SK-N-SH (cell line): ENCODE measurements at regions not wholly inside any gene's neighbourhood (a gene's known extent, or its start where the extent isn't known, plus 50 kb on each side); places are given as distances from the start of the nearest gene placed in this dataset.

Source experiments
- CTCF ChIA-PET: fragments of 300-600, 350-600 bp; formaldehyde crosslinking; extraction: SDS; loops from one replicate; lab custom pipeline; 2021; lab: Yijun Ruan, JAX
- POLR2A ChIA-PET: fragments of 350-600 bp; sonication (Branson Sonifier 250); formaldehyde crosslinking; extraction: SDS; loops from one replicate; lab custom pipeline; 2020; ENCODE audit warnings: antibody characterized with exemption, inconsistent platforms; lab: Yijun Ruan, JAX
- DNase-seq: peaks from one replicate; pipeline ENCODE4 v3.0.0; 2012
- H2AFZ ChIP-seq: fragments of 200-600 bp; sonication (generic); 2 replicates; pipeline ENCODE4 v1.8.1; 2016; ENCODE audit warnings: antibody characterized with exemption, mild to moderate bottlenecking, low read depth
- H3F3A ChIP-seq: fragments of 200-600 bp; sonication (generic); replicated peaks from 2 replicates; pipeline ENCODE3; 2016; ENCODE audit warnings: antibody characterized with exemption, mild to moderate bottlenecking; ENCODE audit not compliant: insufficient read depth
- H3K27ac ChIP-seq, 2 experiments: fragments of 200-500 bp in 1 of 2; fragments of 200-600 bp in 1 of 2; sonication (Bioruptor generic) in 1 of 2; sonication (generic), shearing (Covaris generic) in 1 of 2; 2 replicates each; pipeline versions ENCODE4 v1.5.1 to v1.6.1; 2014 to 2016; ENCODE audit warnings: low read depth in 2 of 2, inconsistent platforms in 1 of 2, low read length in 1 of 2, mild to moderate bottlenecking in 1 of 2, mixed read lengths in 1 of 2
- H3K27me3 ChIP-seq: fragments of 200-600 bp; sonication (generic), shearing (Covaris generic); 2 replicates; pipeline ENCODE4 v1.6.1; 2016; ENCODE audit warnings: mixed run types; ENCODE audit not compliant: insufficient read depth
- H3K36me3 ChIP-seq, 2 experiments: fragments of 200-500 bp in 1 of 2; fragments of 200-600 bp in 1 of 2; sonication (Bioruptor generic) in 1 of 2; sonication (generic) in 1 of 2; replicated peaks in 1 of 2; 2 replicates each; pipeline versions ENCODE3 to v1.5.1; 2014 to 2016; ENCODE audit warnings: low read length in 1 of 2, mild to moderate bottlenecking in 1 of 2; ENCODE audit not compliant: insufficient read depth in 2 of 2, control insufficient read depth in 1 of 2
- H3K4me1 ChIP-seq, 2 experiments: fragments of 200-500 bp in 1 of 2; fragments of 200-600 bp in 1 of 2; sonication (Bioruptor generic) in 1 of 2; sonication (generic), shearing (Covaris generic) in 1 of 2; 2 replicates each; pipeline versions ENCODE4 v1.5.1 to v1.6.1; 2014 to 2016; ENCODE audit warnings: low read depth in 1 of 2, low read length in 1 of 2, mixed run types in 1 of 2; ENCODE audit not compliant: insufficient read depth in 2 of 2, control insufficient read depth in 1 of 2
- H3K4me2 ChIP-seq: fragments of 200-600 bp; sonication (generic), shearing (Covaris generic); 2 replicates; pipeline ENCODE4 v1.6.1; 2017; ENCODE audit warnings: mixed run types
- H3K4me3 ChIP-seq, 2 experiments: fragments of 200-500 bp in 1 of 2; fragments of 200-600 bp in 1 of 2; sonication (Bioruptor generic) in 1 of 2; sonication (generic), shearing (Covaris generic) in 1 of 2; 2 replicates each; pipeline versions ENCODE4 v1.5.1 to v1.8.1; 2014 to 2016; ENCODE audit warnings: low read depth in 2 of 2, inconsistent platforms in 1 of 2, low read length in 1 of 2, mild to moderate bottlenecking in 1 of 2, mixed read lengths in 1 of 2, moderate library complexity in 1 of 2
- H3K79me2 ChIP-seq: fragments of 200-600 bp; sonication (generic); 2 replicates; pipeline ENCODE4 v1.8.1; 2017; ENCODE audit warnings: mild to moderate bottlenecking; ENCODE audit not compliant: insufficient read depth
- H3K9ac ChIP-seq: fragments of 200-600 bp; sonication (generic); 2 replicates; pipeline ENCODE4 v1.6.1; 2017; ENCODE audit warnings: mixed run types
- H3K9me2 ChIP-seq: fragments of 200-600 bp; sonication (generic); 2 replicates; pipeline ENCODE4 v1.6.1; 2017; ENCODE audit warnings: mixed run types
- H3K9me3 ChIP-seq: fragments of 200-600 bp; sonication (generic); 2 replicates; pipeline ENCODE4 v1.6.1; 2017; ENCODE audit warnings: mixed run types, mild to moderate bottlenecking, moderate library complexity
- H4K20me1 ChIP-seq: fragments of 200-600 bp; sonication (generic); 2 replicates; pipeline ENCODE4 v1.6.1; 2017; ENCODE audit warnings: mild to moderate bottlenecking, mixed run types; ENCODE audit not compliant: insufficient read depth
- GATA2 ChIP-seq: sonication (generic); formaldehyde crosslinking; IDR thresholded peaks from 2 replicates; pipeline ENCODE4 v1.5.0; 2020; ENCODE audit warnings: mild to moderate bottlenecking, missing genetic modification reagents
- MXI1 ChIP-seq: IDR thresholded peaks from 2 replicates; pipeline ENCODE4 v1.6.1; 2012; ENCODE audit warnings: mild to moderate bottlenecking, low read depth, low read length, improper control_type of control experiment
- RAD21 ChIP-seq: IDR thresholded peaks from 2 replicates; pipeline ENCODE4 v1.6.1; 2012; ENCODE audit warnings: mild to moderate bottlenecking, low read length
- RFX5 ChIP-seq: IDR thresholded peaks from 2 replicates; pipeline ENCODE4 v1.6.1; 2012; ENCODE audit warnings: mild to moderate bottlenecking, improper control_type of control experiment, low read length
- SIN3A ChIP-seq: IDR thresholded peaks from 2 replicates; pipeline ENCODE4 v1.6.1; 2012; ENCODE audit warnings: low read depth, mild to moderate bottlenecking, low read length, moderate library complexity, borderline replicate concordance
- TCF12 ChIP-seq: IDR thresholded peaks from 2 replicates; pipeline ENCODE4 v1.4.0; 2012
- WGBS: methylation state at CpG from one replicate; pipeline ENCODE4 v1.1.6; 2017; ENCODE audit warnings: low lambda C conversion rate; 5-methylcytosine and 5-hydroxymethylcytosine counted together
- TF ChIP-seq, protein P1 (sequence below): IDR thresholded peaks from 2 replicates; pipeline ENCODE4 v1.4.0; 2012; ENCODE audit warnings: low read depth
- TF ChIP-seq, protein P2 (sequence below): IDR thresholded peaks from 2 replicates; pipeline ENCODE4; 2012
- TF ChIP-seq, protein P3 (sequence below): fragments of 200-600 bp; sonication (generic); IDR thresholded peaks from 2 replicates; pipeline ENCODE4 v1.6.1; 2017; ENCODE audit warnings: antibody characterized with exemption, mild to moderate bottlenecking, moderate library complexity

DNA sequence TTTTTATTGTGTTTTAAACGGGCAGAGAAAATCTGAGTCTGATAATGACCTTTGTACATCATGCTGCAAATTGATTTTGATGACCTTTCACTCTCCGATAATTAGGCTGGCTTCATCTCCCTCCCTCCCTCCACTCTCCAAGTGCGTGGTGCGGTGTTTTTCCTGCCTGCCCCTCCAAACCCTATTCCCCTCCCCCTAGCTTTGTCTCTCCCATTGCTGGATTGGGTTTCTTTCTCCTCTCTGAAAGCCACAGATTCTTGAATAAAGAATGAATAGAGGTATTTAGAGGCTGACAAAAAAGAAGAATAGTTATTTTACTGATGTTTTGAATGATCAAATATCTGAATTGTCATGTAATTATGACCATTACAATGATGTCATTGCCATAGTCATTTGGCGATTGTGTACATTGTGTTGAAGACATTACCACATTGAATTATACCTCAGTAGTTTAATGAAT lies 571.1 kb upstream of the ZNF608 start:
- Histone ChIP-seq H3K4me3 (no peak overlapping the region; a peak in 1 of 4 replicates), H3F3A (peaks cover 8% of the 10 kb centered on the region), H2AFZ (peak overlapping the region; percentile 56), H3K9me3 (no peaks in the 10 kb centered on the region), H3K4me1 (peaks cover 14 to 15% of the 10 kb centered on the region in 2 experiments), H3K27me3 (no peaks in the 10 kb centered on the region), H3K79me2 (no peaks in the 10 kb centered on the region), H3K27ac (peak overlapping the region in 1 of 2 experiments; percentile 86; a peak in 2 of 4 replicates), H3K9me2 (no peaks in the 10 kb centered on the region), H3K9ac (no peak overlapping the region), H3K4me2 (0 out of 2 replicates have a peak overlapping the region, but pooled peaks have one; percentile 6), H4K20me1 (no peaks in the 10 kb centered on the region), H3K36me3 (no peaks in the 10 kb centered on the region)
- TF ChIP-seq TCF12 (no peak), RAD21 (peak; percentile 19; the same call in 1 of the 2 replicates), MXI1 (no peak)
- ChIA-PET POLR2A (no interaction called here), CTCF (interaction anchor here (0.7 kb wide), 1 partner anchor 1164 kb away, joined by 3 read pairs; no protein-coding TSS in a partner anchor)
- no peak for DNase-seq
- WGBS: 50% methylated on average over 5 of the region's 5 CpGs

DNA sequence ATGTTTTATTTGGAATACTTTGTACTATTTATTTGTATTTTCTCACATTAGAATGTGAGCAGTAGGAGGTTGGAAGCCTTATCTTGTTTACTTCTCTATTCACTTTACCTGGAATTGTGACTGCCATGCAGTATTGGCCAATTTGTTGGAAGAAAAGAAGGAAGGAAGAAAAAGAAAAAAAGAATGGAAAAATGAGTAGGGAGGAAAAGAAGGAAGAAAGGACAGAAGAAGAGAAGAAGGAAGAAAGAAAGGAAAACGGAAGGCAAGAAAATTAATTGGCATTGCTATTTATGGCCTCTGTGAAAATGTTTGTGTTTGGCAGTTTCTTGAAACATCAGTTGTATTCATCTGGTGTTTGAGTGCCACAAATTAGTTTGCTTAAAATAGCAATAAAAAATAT lies 575.2 kb upstream of the ZNF608 start:
- no peak overlapping the region for H3K4me2 ChIP-seq
- WGBS: 97% methylated on average over 1 of the region's 1 CpG
- no peak overlapping the region for H3K4me3 ChIP-seq
- H2AFZ ChIP-seq: no peak overlapping the region
- H4K20me1 ChIP-seq: no peaks in the 10 kb centered on the region
- H3K9me3 ChIP-seq: no peaks in the 10 kb centered on the region
- no peak overlapping the region for H3K9ac ChIP-seq
- no peaks in the 10 kb centered on the region for H3K9me2 ChIP-seq
- no peaks in the 10 kb centered on the region for H3K27me3 ChIP-seq
- POLR2A ChIA-PET: interaction anchor here (0.6 kb wide), 1 partner anchor 121 kb away, joined by 3 read pairs; no protein-coding TSS in a partner anchor
- H3K4me1 ChIP-seq: peaks cover 22 to 31% of the 10 kb centered on the region in 2 experiments
- H3F3A ChIP-seq: peaks cover 22% of the 10 kb centered on the region
- DNase-seq: no peak
- CTCF ChIA-PET: interaction anchor here (0.7 to 0.9 kb wide), 2 partner anchors 47 to 89 kb away, joined by 3 read pairs; no protein-coding TSS in a partner anchor
- no peaks in the 10 kb centered on the region for H3K36me3 ChIP-seq
- no peaks in the 10 kb centered on the region; the same call in 1 of the 2 replicates for H3K79me2 ChIP-seq
- no peak overlapping the region for H3K27ac ChIP-seq
- TF ChIP-seq, protein P1, sequence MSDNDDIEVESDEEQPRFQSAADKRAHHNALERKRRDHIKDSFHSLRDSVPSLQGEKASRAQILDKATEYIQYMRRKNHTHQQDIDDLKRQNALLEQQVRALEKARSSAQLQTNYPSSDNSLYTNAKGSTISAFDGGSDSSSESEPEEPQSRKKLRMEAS: no peak
- TF ChIP-seq GATA2 (CRISPR knock-in tag) (no peak), SIN3A (no peak), RFX5 (no peak)
- TF ChIP-seq, protein P2, sequence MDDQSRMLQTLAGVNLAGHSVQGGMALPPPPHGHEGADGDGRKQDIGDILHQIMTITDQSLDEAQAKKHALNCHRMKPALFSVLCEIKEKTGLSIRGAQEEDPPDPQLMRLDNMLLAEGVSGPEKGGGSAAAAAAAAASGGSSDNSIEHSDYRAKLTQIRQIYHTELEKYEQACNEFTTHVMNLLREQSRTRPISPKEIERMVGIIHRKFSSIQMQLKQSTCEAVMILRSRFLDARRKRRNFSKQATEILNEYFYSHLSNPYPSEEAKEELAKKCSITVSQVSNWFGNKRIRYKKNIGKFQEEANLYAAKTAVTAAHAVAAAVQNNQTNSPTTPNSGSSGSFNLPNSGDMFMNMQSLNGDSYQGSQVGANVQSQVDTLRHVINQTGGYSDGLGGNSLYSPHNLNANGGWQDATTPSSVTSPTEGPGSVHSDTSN: no peak
- TF ChIP-seq, protein P3, sequence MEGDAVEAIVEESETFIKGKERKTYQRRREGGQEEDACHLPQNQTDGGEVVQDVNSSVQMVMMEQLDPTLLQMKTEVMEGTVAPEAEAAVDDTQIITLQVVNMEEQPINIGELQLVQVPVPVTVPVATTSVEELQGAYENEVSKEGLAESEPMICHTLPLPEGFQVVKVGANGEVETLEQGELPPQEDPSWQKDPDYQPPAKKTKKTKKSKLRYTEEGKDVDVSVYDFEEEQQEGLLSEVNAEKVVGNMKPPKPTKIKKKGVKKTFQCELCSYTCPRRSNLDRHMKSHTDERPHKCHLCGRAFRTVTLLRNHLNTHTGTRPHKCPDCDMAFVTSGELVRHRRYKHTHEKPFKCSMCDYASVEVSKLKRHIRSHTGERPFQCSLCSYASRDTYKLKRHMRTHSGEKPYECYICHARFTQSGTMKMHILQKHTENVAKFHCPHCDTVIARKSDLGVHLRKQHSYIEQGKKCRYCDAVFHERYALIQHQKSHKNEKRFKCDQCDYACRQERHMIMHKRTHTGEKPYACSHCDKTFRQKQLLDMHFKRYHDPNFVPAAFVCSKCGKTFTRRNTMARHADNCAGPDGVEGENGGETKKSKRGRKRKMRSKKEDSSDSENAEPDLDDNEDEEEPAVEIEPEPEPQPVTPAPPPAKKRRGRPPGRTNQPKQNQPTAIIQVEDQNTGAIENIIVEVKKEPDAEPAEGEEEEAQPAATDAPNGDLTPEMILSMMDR: no peak
